ENCODE measurements at regions not wholly inside any gene's neighbourhood (a gene's known extent, or its start where the extent isn't known, plus 50 kb on each side); places are given as distances from the start of the nearest gene placed in this dataset.
"Not testable (repeated sequence)": the region's sequence is repeated elsewhere in the genome, so short reads cannot be mapped to it uniquely, and the experiment has no call there.

DNA sequence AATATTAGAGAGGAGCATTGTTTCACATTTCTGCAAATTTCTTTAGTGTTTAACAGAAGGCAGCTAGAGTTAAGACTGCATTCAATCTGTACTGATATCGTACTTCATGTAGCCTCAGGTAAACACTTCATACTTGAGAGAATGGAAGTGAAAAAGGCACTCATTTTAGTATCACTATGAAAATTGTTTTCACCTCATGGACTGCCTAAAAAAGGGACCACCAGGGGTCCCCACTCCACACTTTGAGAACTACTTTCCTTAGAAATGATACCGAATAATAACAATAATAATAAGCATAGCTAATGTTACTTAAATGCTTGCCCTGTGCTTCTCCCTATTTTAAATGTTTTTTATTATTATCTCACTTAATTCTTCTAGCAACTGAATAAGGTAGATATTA, 95.1 kb downstream of the BLID start:
- DNase-seq, result peak; percentile 23

DNA sequence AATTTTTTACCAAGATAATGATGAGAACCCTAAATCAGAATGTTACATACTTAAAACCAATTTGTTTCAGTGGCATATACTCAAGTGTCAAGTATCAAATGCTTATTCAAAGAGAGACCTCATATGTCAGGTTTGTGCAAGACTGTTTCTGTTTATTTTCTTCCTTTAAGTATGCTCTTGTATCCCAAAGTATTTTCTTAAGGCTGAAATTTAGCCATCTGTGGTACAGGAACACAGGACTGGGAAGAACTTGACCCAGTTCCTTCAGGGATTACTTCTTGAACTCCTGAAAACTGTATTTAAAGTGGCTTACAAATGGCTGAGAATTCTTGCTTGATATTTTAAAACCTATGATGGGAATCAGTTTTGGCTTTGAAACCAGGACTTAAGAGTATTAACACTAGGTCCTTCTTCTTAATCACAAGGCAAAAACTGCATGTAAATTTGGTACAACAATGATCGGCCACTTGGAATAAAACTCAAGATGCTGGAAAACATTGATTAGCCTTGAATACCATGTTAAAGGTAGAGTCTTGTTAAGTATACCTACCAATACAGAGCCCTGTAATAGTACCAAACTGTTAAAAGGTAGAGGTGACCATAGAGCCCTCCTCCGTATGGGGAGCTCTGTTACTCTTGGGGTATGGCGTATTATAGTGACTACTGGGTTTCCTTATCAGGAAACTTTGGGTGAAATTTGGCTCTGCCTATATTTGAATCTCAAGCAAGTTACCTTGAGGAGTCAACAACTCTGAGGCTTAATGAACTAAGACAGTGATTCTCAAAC, 95.9 kb downstream of the BLID start:
- DNase-seq, result no peak

DNA sequence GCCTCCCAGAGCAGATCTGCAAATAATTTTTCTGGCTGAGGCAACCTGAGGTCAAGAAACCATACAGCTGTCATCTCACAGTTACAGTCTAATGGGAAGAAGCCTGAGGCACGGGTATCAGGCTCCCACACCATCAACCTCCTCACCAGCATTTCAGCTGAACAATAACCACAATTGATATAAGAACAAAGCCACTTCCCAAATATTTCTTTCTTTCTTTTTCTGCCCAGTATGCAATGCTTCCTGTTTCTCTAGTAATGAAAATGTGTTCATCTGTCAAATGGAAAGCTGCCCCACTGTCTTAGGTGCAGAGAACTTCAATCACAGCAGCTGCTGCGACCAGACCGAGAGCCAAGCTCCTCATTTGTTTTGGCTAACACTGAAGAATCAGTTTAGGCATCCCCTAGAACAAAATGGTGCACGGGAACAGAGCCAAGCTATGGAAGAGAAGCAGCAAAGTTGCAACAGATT, 108.4 kb downstream of the BLID start:
- peak; percentile 28 for DNase-seq

DNA sequence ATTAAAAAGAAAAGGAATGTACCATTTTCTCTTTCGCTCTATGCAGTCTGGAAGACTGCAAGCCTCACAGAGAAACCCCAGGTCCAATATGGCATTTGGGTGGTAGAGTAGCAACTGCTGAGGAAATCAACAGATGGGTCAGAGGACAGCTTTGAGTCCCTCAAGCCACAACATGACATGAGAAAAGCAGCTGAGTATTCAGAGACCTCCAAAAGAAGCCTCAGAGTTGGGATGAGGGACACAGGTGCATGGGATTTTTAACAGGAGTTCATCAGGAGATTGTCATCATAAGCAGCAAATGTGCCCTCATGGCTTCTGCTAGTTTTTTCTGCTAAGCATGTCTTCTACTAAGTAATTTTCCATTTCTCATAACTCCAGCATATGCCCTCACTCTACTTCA, 111.6 kb downstream of the BLID start:
- no peak for DNase-seq

DNA sequence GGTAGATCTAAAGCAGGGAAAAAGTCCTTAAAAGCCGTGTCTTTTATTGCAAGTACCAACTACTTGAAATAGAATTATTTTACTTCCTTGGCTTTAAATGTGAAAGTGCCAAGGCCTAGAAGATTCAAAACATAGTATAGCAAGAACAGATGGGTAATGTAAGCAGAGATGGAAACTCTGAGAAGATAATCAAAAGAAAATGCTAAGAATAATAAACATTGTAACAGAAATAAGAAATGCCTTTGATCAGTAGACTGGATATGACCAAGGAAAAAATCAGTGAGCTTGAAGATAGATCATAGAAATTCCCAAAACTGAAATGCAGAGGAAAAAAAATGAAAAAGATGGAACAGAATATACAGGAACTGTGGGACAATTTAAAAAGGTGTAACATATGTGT, 113.1 kb downstream of the BLID start:
- DNase-seq, result no peak

DNA sequence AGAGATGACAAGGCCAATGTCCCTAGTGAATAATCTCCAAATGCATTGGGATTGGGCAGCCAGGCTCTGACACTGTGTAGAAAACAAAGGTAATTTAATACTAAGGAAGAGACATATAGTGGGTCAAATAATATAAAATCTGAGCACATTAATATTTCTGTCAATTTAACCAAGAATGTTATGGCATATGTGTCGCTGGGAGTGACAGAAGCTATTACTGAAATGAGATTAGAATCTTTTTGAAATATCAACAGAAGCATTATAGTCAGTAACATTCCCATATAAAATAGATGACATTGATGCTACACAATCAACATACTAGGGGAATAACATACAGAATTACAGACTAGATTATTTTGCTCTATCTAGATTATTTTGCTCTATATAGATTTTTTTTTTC, 114.0 kb downstream of the BLID start:
- no peak for DNase-seq

DNA sequence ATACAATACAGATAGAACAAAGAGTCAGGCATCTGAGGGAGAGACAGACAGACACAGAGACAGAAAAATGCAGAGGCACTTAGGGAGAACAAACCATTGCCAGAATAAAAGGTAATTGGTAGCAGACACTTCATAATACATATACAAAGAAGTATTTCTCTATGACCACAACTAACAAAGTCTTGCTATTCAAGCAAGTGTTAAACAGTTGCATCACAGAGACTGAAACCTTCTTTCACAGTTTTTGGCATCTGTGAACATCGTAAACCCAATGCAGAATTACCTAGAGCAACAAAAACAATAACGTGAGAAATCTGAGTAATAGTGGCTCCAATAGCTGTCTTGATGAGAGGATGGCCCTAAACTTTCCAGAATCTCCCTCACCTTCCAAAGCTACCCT, 116.4 kb downstream of the BLID start:
- DNase-seq, result no peak

DNA sequence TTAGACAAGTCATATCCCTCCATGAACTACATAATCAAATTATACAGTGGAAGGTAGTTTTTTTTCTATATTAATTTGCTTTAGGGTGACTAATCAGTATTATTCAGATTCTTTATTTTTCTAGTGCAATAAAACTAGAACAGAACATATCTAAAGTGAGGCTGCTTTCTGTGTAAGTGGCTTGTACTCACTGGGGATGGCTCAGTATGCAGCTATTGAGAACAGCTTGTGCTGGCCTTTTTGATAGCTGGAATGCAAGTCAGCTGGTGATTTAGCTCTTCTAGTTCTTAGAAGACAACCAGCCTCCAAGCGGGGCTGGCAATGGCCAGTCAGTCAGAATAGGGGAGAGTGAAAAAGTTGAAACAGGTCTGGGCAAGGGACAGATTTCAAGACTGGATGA, 119.4 kb downstream of the BLID start:
- DNase-seq, result no peak

DNA sequence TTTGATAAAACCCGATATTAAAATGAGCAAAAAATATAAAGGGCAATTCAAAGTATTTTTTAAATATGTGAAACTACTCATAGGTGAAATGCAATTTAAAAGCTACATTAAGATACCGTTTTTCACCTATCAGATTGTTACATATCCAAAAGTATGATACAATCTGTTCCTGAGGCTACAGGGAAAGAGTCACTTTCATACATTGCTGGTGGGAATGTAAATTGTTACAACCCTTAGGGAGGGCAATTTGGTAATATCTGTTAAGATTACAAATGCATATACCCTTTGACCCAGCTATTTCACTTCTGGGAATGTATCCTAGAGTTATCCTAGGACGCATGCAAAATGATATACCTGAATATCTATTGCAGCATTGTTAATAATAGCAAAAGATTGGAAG, 132.1 kb downstream of the BLID start:
- peak; percentile 15 for DNase-seq

DNA sequence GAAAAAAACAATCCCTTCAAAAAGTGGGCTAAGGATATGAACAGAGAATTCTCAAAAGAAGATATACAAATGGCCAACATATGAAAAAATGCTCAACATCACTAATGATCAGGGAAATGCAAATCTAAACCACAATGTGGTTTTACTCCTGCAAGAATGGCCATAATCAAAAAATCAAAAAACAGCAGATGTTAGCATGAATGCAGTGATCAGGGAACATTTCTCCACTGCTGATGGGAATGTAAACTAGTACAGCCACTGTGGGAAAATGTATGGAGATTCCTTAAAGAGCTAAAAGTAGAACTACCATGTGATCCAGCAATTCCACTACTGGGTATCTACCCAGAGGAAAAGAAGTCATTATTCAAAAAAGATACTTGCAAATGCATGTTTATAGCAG, 138.1 kb downstream of the BLID start:
- DNase-seq, result not testable (repeated sequence)

DNA sequence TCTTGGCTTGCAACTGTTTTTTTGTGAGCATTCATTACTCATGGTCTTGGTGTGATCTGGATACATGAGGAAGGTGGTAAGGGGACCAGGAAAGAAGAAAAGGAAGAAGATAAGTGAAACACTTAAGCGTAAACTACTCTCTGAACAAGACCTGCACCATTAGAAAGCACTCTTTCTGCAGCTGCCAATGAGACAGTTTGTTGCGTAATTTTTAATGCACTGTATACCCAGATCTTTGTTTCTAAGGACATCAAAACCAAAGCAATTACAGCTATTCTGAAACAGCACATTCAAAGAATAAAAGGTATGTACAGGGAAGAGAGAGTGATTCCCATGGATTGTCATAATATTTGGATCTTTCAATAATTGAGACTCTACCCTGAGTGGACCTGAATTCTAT, 147.4 kb downstream of the BLID start:
- no peak for DNase-seq

DNA sequence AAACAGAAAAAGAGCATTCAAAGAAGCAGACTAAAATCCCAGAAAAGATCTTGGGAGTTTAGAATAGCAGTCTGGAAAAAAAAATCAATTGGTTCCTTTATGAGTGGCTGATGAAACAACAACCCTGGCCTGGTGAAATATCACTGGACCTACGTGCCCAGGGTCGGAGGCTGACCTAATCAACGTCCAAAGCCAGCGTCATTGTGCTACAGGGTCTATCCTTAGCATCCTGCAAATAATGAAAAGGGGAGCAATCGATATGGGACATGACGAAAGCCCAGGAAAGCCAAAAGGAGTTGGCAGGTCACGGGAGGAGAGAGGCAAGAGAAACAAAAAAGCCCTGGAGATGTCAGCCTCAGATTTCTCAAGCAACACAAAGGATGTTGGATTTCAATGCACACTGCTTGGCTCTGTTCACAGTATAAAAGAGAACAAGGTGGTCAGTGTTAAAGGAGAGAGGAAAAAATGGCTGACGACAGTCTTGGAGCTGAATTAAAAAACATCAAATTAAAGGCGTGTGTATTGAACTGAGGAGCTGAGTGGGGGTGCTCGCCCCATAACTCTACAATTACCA, 148.8 kb downstream of the BLID start:
- no peak for DNase-seq

DNA sequence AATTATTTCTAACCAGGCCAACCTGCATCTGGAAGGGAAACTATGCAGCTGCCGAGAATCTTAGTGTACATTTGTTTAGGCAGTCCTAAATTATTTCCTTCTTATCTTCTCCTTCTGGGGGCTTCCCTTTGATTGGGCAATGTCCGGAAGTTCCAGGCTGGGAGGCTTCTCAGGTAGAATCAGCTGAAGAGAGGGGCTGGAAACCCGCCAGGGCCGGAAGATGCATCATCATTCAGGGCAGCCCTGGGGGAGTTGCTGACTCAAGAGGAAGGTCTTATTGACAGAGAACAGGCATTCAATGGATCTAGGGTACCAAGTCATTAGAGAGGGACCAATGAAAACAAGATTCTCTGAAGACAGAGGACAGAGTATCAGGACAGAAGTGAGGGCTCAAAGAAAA, 150.7 kb downstream of the BLID start:
- peak; percentile 26 for DNase-seq

DNA sequence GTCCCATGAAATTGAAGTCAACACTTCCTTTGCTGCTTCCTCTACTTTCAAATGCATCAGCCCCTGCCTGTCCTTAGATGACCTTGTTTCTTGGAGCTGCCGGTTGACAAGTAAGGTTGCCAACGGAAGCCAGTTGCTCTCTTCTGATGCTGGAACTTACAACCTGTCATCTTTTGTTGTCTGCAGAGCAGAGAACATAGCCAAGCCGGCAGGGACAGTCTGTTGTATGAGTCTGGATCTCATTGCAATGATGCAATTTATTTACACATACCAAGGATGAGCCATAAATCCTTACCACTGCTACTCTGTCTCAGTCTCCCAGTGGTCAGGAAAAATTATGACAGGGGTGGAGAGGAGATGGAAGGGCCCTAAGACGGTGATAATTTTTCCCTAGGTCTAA, 151.4 kb downstream of the BLID start:
- DNase-seq, result no peak

DNA sequence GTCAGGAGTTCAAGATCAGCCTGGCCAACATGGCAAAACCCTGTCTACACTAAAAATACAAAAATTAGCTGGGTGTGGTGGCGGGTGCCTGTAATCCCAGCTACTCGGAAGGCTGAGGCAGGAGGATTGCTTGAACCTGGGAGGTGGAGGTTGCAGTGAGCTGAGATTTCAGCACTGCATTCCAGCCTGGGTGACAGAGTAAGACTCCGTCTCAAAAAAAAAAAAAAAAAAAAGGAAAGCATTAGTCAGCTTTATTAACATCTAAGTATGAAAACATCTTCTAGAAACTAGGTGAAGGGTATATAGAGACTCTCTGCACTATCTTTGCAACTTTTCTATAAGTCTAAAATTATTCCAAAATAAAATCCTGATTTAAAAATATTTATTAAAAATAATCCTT, 152.2 kb downstream of the BLID start:
- DNase-seq, result not testable (repeated sequence)

DNA sequence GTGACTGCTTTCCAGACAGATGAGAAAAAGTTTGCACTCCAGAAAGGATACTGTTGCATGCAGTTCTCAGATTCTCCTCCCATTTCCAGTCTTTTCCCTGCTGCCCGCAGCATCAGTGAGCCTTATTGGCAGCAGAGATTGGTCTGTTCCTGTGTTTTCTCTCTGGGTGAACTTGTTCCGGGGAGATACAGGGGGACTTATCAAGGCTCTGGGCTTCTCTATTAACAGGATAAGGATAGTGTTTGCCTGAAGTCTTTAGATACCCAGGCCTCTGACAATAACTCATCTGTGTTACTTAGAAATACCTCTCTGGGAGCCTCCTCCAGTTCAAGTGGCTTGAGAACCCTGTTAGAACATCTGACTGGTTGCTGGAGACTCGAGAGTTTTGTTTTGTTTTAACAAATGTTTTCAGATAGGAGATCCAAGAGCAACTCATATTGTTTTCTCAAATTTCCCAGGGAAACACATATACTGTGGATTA, 154.7 kb downstream of the BLID start:
- no peak for DNase-seq

DNA sequence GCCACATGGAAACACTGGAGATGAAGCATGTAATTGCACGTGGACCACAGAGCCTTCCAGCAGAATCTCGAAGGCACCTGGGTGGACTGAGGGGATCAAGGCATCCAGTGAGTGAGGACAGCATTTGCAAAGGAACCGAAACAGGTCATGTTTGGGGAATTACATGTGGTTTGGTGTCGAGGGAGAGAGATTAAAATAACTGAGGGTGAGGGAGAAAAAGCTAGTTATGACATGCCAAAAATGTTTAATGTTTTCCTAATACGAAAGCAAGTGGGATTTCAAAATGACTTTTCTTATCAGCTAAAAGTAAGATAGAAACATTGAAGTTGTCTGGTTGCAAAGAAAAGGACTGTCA, 157.1 kb downstream of the BLID start:
- no peak for DNase-seq

DNA sequence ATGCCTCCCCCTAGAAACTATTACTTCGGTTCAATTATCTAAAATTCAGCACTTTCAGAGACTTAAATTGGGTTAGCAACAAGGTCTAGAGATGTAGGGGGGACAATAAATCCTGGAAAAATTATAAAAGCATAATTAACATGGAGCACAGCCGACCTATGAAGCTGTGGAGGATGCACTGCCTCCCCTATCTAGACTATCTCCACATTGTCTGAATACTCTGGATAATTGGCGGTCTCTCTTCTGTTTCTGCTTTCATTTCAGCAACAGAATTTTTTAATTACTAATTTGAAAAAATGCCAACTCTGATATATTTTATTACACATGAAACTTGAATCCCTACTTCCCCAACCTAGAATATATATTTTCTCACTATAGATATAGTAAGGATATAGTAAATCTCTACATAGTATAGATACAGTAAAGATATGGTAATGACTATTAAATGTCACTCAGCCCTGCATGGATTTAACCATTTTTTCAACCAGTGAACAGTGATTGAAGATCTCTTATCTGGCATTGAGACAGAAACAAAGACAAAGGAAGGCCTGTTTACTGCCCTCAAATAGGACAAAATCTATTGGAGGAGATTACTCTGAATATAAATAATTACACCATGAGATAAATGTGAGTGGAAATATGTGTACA, 157.6 kb downstream of the BLID start:
- DNase-seq, result peak; percentile 13

DNA sequence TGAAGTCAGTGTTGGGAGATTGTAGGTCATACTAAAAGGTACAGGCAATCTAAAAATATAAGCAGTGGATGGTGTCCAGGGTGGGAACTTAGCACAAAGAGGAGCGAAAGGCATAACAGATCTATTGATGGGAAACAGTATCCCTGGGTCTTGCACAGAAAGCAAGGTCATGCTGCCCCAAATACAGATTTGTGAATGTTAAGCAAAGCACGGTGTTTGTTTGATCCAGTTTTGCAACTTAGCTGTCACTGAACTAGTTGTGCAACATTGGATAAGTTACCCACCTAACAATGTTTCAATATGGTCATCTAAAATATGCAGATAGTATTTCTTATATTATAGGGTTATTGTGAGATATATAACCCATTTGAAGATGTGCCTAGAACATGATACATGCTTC, 162.9 kb downstream of the BLID start:
- DNase-seq, result no peak

DNA sequence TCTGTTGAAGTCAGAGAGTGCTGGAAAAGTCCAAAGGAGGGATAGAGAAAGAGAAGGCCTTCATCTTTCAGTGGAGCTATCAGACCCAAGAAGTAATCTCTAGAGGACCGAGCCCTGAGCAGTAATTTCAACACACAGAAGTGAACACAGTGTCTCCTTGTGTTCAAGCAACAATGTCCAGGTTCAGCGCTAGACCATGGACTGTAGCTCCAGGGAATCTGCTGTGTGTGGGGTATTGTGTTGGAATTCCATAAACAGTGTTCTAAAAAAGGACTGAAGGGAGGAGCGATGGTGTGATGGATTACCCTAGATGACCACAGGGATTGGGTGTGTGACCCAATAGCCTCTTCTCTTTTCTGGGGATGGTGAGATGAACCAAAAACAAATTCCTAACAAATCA, 165.9 kb downstream of the BLID start:
- no peak for DNase-seq

DNA sequence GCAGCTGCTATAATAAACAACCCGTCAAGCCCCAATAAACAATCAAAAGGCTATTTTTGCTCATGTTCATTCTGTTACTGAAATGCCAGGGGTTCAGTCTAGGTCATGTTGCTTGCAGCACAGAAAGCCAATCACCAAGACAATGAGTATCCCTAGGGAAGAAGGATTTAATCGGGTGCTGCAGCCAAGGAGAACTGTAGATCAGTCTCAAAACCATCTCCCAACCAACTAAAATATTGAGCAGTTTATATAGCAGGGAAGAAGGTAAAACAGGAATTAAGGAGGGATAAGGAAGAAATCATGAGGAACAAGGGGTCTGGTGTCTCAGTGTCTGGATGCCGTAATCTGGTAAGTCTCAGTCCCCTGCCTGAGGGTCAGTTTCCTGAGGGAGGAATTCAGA, 169.5 kb downstream of the BLID start:
- no peak for DNase-seq

DNA sequence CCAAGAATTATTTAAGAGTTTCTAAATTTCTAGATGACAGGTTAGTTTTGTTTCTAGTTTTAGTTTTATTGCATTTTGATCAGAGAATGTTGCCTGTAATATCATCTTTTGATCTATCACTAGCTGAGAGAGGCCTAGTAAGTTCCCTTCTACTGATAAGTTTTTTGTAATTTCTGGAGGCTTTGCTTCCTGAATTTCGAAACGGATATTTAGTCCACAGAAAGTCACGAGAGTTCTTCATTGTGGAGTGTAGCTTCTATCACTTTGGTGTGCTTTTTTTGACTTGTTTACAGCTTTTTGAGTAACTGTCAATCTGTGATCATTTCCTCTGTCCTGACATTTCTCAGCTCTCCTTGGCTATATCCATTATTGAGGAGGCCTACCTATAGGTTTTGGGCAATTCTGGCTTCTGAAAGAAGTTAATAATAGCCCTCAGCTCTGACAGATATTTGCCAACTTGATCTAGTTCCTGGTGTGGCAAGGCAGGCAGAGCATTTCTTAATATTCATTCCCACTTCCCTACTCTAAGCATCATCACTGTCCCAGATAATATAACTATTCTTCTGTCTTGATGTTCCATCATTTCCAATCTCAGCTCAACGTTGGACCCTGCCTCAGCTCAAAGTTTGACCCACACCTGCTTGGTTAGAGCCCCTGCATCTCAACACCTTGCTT, 171.3 kb downstream of the BLID start:
- DNase-seq, result no peak

DNA sequence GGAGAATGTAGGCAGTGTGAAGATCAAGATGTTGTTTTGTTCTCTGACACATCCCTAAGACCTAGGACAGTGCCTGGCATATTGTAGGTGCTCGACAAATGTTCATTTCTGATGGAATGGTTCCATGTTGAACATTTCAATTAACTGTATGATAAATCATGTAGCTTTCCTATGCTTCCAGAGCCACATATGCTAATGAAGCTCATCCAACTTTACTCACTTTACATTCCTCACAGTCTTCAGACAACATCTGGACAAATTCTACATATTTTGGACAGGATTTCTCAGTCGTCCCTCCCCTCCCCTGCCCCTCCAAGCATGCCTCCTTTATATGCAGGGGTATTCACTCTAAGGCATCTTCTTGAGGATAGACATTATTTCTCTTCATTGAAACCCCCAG, 177.9 kb downstream of the BLID start:
- no peak for DNase-seq

Measured in NCI-H1105 treated with DMSO at 0.1 percent for 48 hours (cell line).